Stomach (tissue), 8 donors: ENCODE measurements at regions not wholly inside any gene's neighbourhood (a gene's known extent, or its start where the extent isn't known, plus 50 kb on each side); places are given as distances from the start of the nearest gene placed in this dataset.
"Not testable (repeated sequence)": the region's sequence is repeated elsewhere in the genome, so short reads cannot be mapped to it uniquely, and the experiment has no call there.

Source experiments
- DNase-seq, 2 donors: peaks; one replicate each; pipeline versions ENCODE4 v3.0.0 to v3.0.0-alpha.2; 2013 to 2019
- H3K27ac ChIP-seq, 5 donors: fragments of 200-600 bp in 4 of 5; sonication (generic) in 4 of 5; one replicate each; pipeline ENCODE4 v1.5.1; 2013 to 2019; ENCODE audit warnings: mild to moderate bottlenecking in 1 of 5, moderate library complexity in 1 of 5
- H3K27me3 ChIP-seq, 3 donors: fragments of 200-600 bp; sonication (generic); one replicate each; pipeline ENCODE4 v1.5.1; 2017 to 2019; ENCODE audit warnings: mixed run types in 1 of 3
- H3K36me3 ChIP-seq, 4 donors: fragments of 200-600 bp; sonication (generic); 1 replicate in 3 of 4; 2 replicates in 1 of 4; pipeline ENCODE4 v1.5.1; 2016 to 2019
- H3K4me1 ChIP-seq, 4 donors: fragments of 200-600 bp; sonication (generic); one replicate each; pipeline ENCODE4 v1.5.1; 2016 to 2019
- H3K4me3 ChIP-seq, 4 donors: fragments of 200-600 bp; sonication (generic) in 3 of 4; one replicate each; pipeline ENCODE4 v1.5.1; 2016 to 2019; ENCODE audit warnings: mild to moderate bottlenecking in 1 of 4
- H3K9me3 ChIP-seq, 4 donors: fragments of 200-600 bp; sonication (generic); one replicate each; pipeline ENCODE4 v1.5.1; 2016 to 2019
- EP300 ChIP-seq: sonication (generic); formaldehyde crosslinking; IDR thresholded peaks from one replicate; pipeline ENCODE4 v1.6.1; 2017; ENCODE audit warnings: antibody characterized with exemption
- POLR2A ChIP-seq, 4 donors: fragments of 450-650 bp; IDR thresholded peaks; one replicate each; pipeline ENCODE4 v1.6.1; 2016; ENCODE audit warnings: antibody characterized with exemption in 4 of 4, control low read depth in 2 of 4, mild to moderate bottlenecking in 1 of 4, moderate library complexity in 1 of 4
- POLR2AphosphoS5 ChIP-seq, 3 donors: sonication (generic); formaldehyde crosslinking; IDR thresholded peaks; one replicate each; pipeline ENCODE4 v1.6.1; 2016; ENCODE audit warnings: antibody characterized with exemption in 3 of 3
- WGBS, 5 donors: extraction: QIAGEN DNeasy Blood & Tissue Kit in 3 of 5; methylation state at CpG; one replicate each; pipeline versions ENCODE4 v1.1.5 to v1.1.7; 2013 to 2018; 5-methylcytosine and 5-hydroxymethylcytosine counted together
- intact Hi-C: fragments of 100-400 bp; cut with DNase I; formaldehyde crosslinking; loops from one replicate; pipeline ENCODE4 v1.15.1; 2023; ENCODE audit warnings: low total_unique reads
- TF ChIP-seq, protein P1 (sequence below), 7 experiments: fragments of 450-650 bp in 4 of 7; fragments of 200-600 bp in 3 of 7; sonication (generic) in 3 of 7; IDR thresholded peaks; one replicate each; pipeline ENCODE4 v1.5.1; 2016 to 2019; ENCODE audit warnings: antibody characterized with exemption in 7 of 7, control low read depth in 2 of 7, mild to moderate bottlenecking in 1 of 7
- donor health status: healthy with polysubstance abuse.
- donor health status: Bipolar disorder and iron deficiency.
- donor health status: healthy.

DNA sequence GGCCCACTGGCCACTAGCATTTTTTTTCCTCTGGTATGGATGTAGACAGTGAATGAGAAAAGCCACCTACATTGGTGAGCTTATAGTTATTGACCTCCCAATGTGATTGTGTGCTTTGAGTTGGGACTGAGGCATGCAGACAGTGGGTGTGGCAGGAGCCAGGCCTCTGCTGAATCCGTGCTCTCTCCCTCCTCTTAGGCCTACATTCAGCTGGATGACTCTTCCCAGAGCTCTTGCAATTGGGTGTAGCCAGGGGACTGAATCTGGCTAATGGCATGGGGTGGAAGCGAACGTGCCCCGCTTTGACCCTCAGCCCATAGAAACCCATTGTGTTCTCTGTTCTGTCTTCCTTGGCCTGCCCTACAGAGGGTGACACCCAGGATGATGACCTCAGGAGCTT lies 698.3 kb upstream of the HS6ST1 start:
- no peaks in the 10 kb centered on the region for H3K9me3 ChIP-seq

GRCh38 chr2:129024796-129025195 lies 706.1 kb upstream of the HS6ST1 start:
- Histone ChIP-seq H3K4me1 (no peaks in the 10 kb centered on the region), H3K9me3 (no peaks in the 10 kb centered on the region), H3K27ac (no peak overlapping the region), H3K27me3 (no peaks in the 10 kb centered on the region), H3K4me3 (no peak overlapping the region), H3K36me3 (no peaks in the 10 kb centered on the region)
- TF ChIP-seq POLR2A (IDR thresholded peaks at IDR 0.05) (no peak), EP300 (no peak)
- 72 to 82% (median 78%) methylated on average over 2 of the region's 2 CpGs for WGBS, 5 donors
- DNase-seq = no peak
- intact Hi-C loops = no loop called here

More for the DNA sequence above, 698.3 kb upstream of the HS6ST1 start:
- Histone ChIP-seq H3K4me3 (no peak overlapping the region), H3K4me1 (no peaks in the 10 kb centered on the region), H3K27me3 (no peaks in the 10 kb centered on the region), H3K27ac (no peak overlapping the region), H3K36me3 (no peaks in the 10 kb centered on the region)
- WGBS, 5 donors = 82 to 91% (median 87%) methylated on average over 4 of the region's 4 CpGs
- no peak for DNase-seq
- TF ChIP-seq, protein P1, sequence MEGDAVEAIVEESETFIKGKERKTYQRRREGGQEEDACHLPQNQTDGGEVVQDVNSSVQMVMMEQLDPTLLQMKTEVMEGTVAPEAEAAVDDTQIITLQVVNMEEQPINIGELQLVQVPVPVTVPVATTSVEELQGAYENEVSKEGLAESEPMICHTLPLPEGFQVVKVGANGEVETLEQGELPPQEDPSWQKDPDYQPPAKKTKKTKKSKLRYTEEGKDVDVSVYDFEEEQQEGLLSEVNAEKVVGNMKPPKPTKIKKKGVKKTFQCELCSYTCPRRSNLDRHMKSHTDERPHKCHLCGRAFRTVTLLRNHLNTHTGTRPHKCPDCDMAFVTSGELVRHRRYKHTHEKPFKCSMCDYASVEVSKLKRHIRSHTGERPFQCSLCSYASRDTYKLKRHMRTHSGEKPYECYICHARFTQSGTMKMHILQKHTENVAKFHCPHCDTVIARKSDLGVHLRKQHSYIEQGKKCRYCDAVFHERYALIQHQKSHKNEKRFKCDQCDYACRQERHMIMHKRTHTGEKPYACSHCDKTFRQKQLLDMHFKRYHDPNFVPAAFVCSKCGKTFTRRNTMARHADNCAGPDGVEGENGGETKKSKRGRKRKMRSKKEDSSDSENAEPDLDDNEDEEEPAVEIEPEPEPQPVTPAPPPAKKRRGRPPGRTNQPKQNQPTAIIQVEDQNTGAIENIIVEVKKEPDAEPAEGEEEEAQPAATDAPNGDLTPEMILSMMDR (IDR thresholded peaks at IDR 0.05) = no peak
- TF ChIP-seq EP300 (no peak), POLR2A (IDR thresholded peaks at IDR 0.05) (no peak), POLR2AphosphoS5 (IDR thresholded peaks at IDR 0.05) (no peak)
- intact Hi-C loops = no loop called here

DNA sequence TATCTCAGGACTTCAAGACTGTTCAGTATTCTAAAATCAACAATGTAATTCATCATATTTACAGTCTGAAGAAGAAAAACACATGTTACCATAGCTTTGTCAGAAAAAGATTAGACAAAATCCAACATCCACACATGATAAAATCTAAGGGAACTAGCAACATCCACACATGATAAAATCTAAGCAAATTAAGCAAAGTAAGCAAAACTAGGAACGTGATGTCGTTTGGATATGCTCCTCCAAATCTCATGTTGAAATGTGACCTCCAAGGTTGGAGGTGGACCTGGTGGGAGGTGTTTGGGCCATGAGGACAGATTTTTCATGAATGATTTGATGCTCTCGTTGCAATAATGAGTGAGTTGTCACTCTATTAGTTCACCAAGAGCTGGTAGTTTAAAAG lies 717.3 kb upstream of the HS6ST1 start:
- Histone ChIP-seq H3K4me1 (no peaks in the 10 kb centered on the region), H3K27me3 (no peaks in the 10 kb centered on the region), H3K36me3 (no peaks in the 10 kb centered on the region), H3K4me3 (no peak overlapping the region), H3K27ac (no peak overlapping the region), H3K9me3 (peaks cover 0 to 3% (median 0%) of the 10 kb centered on the region in 4 donors)
- DNase-seq = no peak
- TF ChIP-seq EP300 (no peak), POLR2A (IDR thresholded peaks at IDR 0.05) (no peak), POLR2AphosphoS5 (IDR thresholded peaks at IDR 0.05) (no peak)
- TF ChIP-seq, protein P1 (IDR thresholded peaks at IDR 0.05) = no peak
- intact Hi-C loops = no loop called here
- 46 to 71% (median 50%) methylated on average over 3 of the region's 3 CpGs for WGBS, 5 donors

GRCh38 chr2:129043677-129044076 lies 725.0 kb upstream of the HS6ST1 start:
- 75 to 94% (median 91%) methylated on average over 9 to 10 of the region's 10 CpGs for WGBS, 5 donors
- H3K27ac ChIP-seq, H3K36me3 ChIP-seq, DNase-seq, H3K4me3 ChIP-seq, H3K4me1 ChIP-seq, H3K27me3 ChIP-seq, intact Hi-C loops: not testable (repeated sequence)
- H3K9me3 ChIP-seq = peaks cover 6 to 19% (median 12%) of the 10 kb centered on the region in 4 donors

GRCh38 chr2:129046475-129046874 lies 727.8 kb upstream of the HS6ST1 start:
- H3K4me3 ChIP-seq, intact Hi-C loops, H3K27ac ChIP-seq, H3K4me1 ChIP-seq, H3K27me3 ChIP-seq, H3K36me3 ChIP-seq, DNase-seq: not testable (repeated sequence)
- peaks cover 6 to 19% (median 12%) of the 10 kb centered on the region in 4 donors for H3K9me3 ChIP-seq
- 61 to 79% (median 78%) methylated on average over 1 of the region's 1 CpG for WGBS, 5 donors

GRCh38 chr2:129050101-129050500 lies 731.4 kb upstream of the HS6ST1 start:
- no peaks in the 10 kb centered on the region for H3K9me3 ChIP-seq
- intact Hi-C loops = no loop called here
- H3K36me3 ChIP-seq = no peaks in the 10 kb centered on the region
- no peaks in the 10 kb centered on the region for H3K4me1 ChIP-seq
- WGBS, 5 donors = 50 to 65% (median 58%) methylated on average over 2 to 3 of the region's 3 CpGs
- no peak for DNase-seq
- TF ChIP-seq EP300 (no peak), POLR2A (IDR thresholded peaks at IDR 0.05) (no peak), POLR2AphosphoS5 (IDR thresholded peaks at IDR 0.05) (no peak)
- TF ChIP-seq, protein P1 (IDR thresholded peaks at IDR 0.05) = no peak
- H3K27ac ChIP-seq = no peak overlapping the region
- H3K4me3 ChIP-seq = no peak overlapping the region
- no peaks in the 10 kb centered on the region for H3K27me3 ChIP-seq
